Midbrain (tissue), 1 donor: ENCODE measurements at regions not wholly inside any gene's neighbourhood (a gene's known extent, or its start where the extent isn't known, plus 50 kb on each side); places are given as distances from the start of the nearest gene placed in this dataset.

Source experiments
- DNase-seq: peaks from one replicate; lab custom pipeline; 2025; lab: John Stamatoyannopoulos, UW

- DNase-seq = no peak
Observed at GRCh38 chr2:139946690-139947089, 1166.5 kb upstream of the NXPH2 start.

- no peak for DNase-seq
Observed at GRCh38 chr2:139940686-139941085, 1160.5 kb upstream of the NXPH2 start.

GRCh38 chr2:139925903-139926302 lies 1145.7 kb upstream of the NXPH2 start:
- DNase-seq = no peak

GRCh38 chr2:139924070-139924469 lies 1143.9 kb upstream of the NXPH2 start:
- no peak for DNase-seq

GRCh38 chr2:139918982-139919381 lies 1138.8 kb upstream of the NXPH2 start:
- DNase-seq = no peak

GRCh38 chr2:139917690-139918384 lies 1137.6 kb upstream of the NXPH2 start:
- DNase-seq = no peak

- no peak for DNase-seq
Observed at GRCh38 chr2:139916822-139917221, 1136.6 kb upstream of the NXPH2 start.

GRCh38 chr2:139911160-139911559 lies 1131.0 kb upstream of the NXPH2 start:
- DNase-seq = no peak

GRCh38 chr2:139909136-139909535 lies 1128.9 kb upstream of the NXPH2 start:
- no peak for DNase-seq

GRCh38 chr2:139905624-139906023 lies 1125.4 kb upstream of the NXPH2 start:
- DNase-seq = no peak

- no peak for DNase-seq
Observed at GRCh38 chr2:139891636-139892035, 1111.4 kb upstream of the NXPH2 start.

GRCh38 chr2:139885921-139886498 lies 1105.8 kb upstream of the NXPH2 start:
- DNase-seq = no peak

- no peak for DNase-seq
Observed at GRCh38 chr2:139876964-139877363, 1096.8 kb upstream of the NXPH2 start.

GRCh38 chr2:139876321-139876720 lies 1096.1 kb upstream of the NXPH2 start:
- DNase-seq = no peak

- no peak for DNase-seq
Observed at GRCh38 chr2:139872503-139872902, 1092.3 kb upstream of the NXPH2 start.

- DNase-seq = no peak
Observed at GRCh38 chr2:139872032-139872431, 1091.8 kb upstream of the NXPH2 start.

GRCh38 chr2:139867601-139868226 lies 1087.5 kb upstream of the NXPH2 start:
- DNase-seq = no peak

- no peak for DNase-seq
Observed at GRCh38 chr2:139864821-139865302, 1084.7 kb upstream of the NXPH2 start.

GRCh38 chr2:139854769-139855483 lies 1074.7 kb upstream of the NXPH2 start:
- DNase-seq = no peak

GRCh38 chr2:139850254-139850890 lies 1070.2 kb upstream of the NXPH2 start:
- DNase-seq = no peak

GRCh38 chr2:139836769-139837168 lies 1056.6 kb upstream of the NXPH2 start:
- no peak for DNase-seq

- DNase-seq = no peak
Observed at GRCh38 chr2:139835101-139835500, 1054.9 kb upstream of the NXPH2 start.
